ENCODE measurements at regions not wholly inside any gene's neighbourhood (a gene's known extent, or its start where the extent isn't known, plus 50 kb on each side); places are given as distances from the start of the nearest gene placed in this dataset.

GRCh38 chr7:22559829-22560489, 60.0 kb upstream of the STEAP1B start:
- peak; percentile 81 for DNase-seq

GRCh38 chr7:22557167-22557566, 57.2 kb upstream of the STEAP1B start:
- DNase-seq = no peak

DNA sequence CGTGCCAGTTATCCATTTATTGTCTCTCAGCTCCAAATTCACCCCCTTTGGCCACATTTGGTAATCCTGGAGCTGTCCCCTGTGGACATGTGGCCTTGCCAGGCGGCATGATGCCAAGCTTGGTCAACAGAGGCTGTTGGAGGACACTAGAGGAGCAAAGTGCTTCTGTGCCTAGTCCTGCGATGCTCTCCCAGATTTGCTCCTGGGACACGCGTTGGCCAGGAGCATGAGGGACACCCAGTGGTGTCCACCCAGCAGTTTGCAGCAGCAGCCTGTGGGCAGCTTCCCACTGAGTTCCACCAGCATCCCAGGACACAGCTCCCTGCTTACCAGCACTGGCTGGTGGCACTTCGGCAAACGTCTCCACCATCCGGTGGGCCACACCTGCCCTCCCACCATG, 55.5 kb upstream of the STEAP1B start:
- DNase-seq = no peak

GRCh38 chr7:22554184-22554583, 54.2 kb upstream of the STEAP1B start:
- no peak for DNase-seq

- no peak for DNase-seq
Measured at GRCh38 chr7:22551768-22552513, 52.0 kb upstream of the STEAP1B start.

DNA sequence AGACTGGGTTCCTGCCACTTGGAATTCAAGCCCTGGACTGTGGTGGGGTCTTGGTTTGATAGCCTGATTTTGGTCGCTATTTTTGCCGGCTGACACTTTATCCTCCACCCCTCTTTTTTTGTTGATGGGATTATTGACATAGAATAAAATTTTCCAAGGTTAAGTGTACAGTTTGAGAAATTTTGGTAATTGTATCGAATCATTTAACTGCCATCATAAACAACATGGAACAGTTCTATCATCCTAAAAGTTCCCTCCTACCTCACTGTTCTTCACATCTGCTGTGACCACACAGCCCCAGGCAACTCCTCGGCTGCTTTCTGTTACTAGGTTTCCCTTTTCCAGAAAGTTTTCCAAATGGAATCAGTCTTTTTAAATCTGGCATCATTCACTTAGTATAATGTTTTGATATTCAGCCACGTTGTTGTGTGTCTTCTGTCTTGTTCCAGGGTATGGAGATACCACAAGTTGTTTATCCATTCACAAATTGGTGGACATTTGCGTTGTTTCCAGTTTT, 50.6 kb upstream of the STEAP1B start:
- DNase-seq = no peak

DNA sequence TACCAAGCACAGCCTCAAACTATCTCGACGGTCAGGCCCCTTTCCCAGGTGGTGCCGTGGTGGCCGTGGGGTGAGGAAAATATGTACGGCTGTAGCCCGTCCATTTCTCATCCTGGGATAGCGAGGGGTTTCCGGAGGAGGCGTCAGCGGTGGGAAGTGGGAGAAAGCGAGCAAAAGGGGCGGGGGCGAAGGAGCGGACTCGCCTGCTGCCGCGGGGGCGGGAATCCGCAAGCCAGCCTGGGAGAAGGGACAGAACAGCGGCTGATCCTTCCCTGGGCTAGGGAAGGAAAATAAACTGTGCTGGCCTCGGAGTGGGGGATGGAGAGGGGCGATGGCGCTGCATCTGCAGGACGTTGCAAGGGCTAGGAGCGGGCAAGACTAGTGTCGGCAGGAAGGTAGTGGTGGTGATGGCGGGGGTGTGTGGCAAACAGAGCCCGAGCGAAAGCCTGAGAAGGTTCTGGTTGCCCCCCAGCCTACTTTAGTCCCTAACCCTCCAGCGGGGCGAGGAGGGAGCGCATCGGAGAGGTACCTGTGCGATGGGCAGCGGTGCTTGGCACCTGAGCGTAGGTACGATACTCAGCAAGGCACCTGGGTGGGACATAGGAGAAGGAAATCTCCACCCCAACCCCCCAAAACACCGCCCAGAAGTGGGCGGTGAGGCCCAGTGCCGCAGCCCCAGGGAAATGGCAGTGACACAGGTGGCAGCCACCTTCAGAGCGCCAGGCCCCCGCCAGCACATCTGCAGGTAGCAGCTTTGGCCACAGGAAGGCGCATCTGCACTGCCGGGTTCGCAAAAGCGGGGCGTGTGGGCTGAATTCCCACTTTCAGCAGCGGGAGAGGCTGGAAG, 49.9 kb upstream of the STEAP1B start:
- DNase-seq = peak; percentile 9

Measured in NCI-H82 (cell line).